Mucosa of rectum (tissue), 2 donors: ENCODE measurements at regions not wholly inside any gene's neighbourhood (a gene's known extent, or its start where the extent isn't known, plus 50 kb on each side); places are given as distances from the start of the nearest gene placed in this dataset.
"Not testable (repeated sequence)": the region's sequence is repeated elsewhere in the genome, so short reads cannot be mapped to it uniquely, and the experiment has no call there.

ENCODE experiments used
- H3K27ac ChIP-seq, 2 donors: one replicate each; pipeline ENCODE4 v1.7.0; 2013; ENCODE audit warnings: inconsistent platforms in 2 of 2, low read depth in 2 of 2, low read length in 2 of 2
- H3K27me3 ChIP-seq, 2 donors: one replicate each; pipeline ENCODE4 v1.7.0; 2013; ENCODE audit warnings: low read length in 2 of 2; ENCODE audit not compliant: control insufficient read depth in 2 of 2, insufficient read depth in 2 of 2
- H3K36me3 ChIP-seq, 2 donors: one replicate each; pipeline ENCODE4 v1.7.0; 2013; ENCODE audit warnings: low read length in 2 of 2; ENCODE audit not compliant: control insufficient read depth in 2 of 2, insufficient read depth in 2 of 2
- H3K4me1 ChIP-seq, 2 donors: one replicate each; pipeline ENCODE4 v1.7.0; 2013; ENCODE audit warnings: low read length in 2 of 2, mild to moderate bottlenecking in 1 of 2; ENCODE audit not compliant: control insufficient read depth in 2 of 2, insufficient read depth in 2 of 2
- H3K4me3 ChIP-seq, 2 donors: one replicate each; pipeline ENCODE4 v1.7.0; 2013; ENCODE audit warnings: low read length in 2 of 2
- H3K9ac ChIP-seq, 2 donors: one replicate each; pipeline ENCODE4 v1.7.0; 2013; ENCODE audit warnings: low read length in 2 of 2, low read depth in 1 of 2, mild to moderate bottlenecking in 1 of 2
- H3K9me3 ChIP-seq, 2 donors: one replicate each; pipeline ENCODE4 v1.7.0; 2013; ENCODE audit warnings: low read length in 2 of 2; ENCODE audit not compliant: control insufficient read depth in 2 of 2
- donor health status: healthy.
- donor health status: Normal muscosa, but diverticular disease.

DNA sequence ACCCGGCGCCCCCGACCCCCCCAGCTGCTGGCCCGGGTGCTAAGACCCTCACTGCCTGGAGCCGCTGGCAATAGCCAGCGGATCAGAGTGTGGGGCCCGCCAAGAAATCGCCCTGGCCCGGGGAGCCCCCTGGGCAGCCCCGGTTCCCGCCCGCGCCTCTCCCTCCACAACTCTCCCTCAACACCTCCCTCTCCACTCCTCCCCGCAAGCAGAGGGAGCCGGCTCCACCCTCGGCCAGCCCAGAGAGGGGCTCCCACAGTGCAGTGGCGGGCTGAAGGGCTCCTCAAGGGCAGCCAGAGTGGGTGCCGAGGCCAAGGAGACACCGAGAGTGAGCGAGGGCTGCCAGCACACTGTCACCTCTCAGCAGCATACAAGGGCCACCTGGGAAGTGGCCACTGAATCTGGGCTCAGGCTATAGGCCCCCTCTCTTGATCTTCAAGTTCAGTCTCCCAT lies 385.5 kb downstream of the SEC14L1 start:
- no peak overlapping the region for H3K9ac ChIP-seq
- H3K4me1 ChIP-seq = no peaks in the 10 kb centered on the region
- no peaks in the 10 kb centered on the region for H3K36me3 ChIP-seq
- no peak overlapping the region for H3K4me3 ChIP-seq
- no peaks in the 10 kb centered on the region for H3K9me3 ChIP-seq
- no peak overlapping the region for H3K27ac ChIP-seq
- H3K27me3 ChIP-seq = peaks cover 9 to 10% of the 10 kb centered on the region in 2 donors

DNA sequence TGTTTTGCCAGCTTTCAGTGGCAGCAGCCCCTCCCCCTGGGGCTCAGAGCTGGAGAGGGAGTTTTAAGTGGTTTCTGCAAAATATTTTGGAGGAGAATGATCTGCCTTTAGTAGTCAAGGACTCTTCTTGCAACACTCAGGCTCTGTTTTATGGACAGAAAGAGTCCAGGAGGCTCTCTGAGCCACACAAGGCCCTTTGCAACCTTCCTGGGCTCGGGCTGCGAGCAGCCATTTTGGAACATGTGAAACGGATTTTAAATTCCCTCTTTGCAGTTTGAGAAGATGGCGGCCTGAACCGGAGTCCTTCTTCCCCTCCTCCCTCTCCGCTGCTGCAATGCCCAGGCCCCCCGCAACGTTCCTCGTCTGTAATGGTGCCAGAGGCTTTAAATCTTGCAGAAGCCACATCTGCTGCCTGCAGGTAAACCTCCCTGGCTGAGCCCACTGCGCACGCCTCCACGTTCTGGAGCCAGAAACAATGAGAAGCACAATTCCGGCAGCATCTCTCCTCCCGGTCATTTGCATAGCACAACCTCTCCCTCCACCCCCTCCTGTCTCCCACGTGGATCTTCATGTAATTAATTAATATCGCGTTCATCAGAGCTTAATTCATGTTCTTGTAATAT lies 386.1 kb downstream of the SEC14L1 start:
- Histone ChIP-seq H3K36me3 (no peaks in the 10 kb centered on the region), H3K4me3 (no peak overlapping the region), H3K27me3 (peaks cover 9 to 10% of the 10 kb centered on the region in 2 donors), H3K9ac (no peak overlapping the region), H3K4me1 (no peaks in the 10 kb centered on the region), H3K27ac (no peak overlapping the region), H3K9me3 (no peaks in the 10 kb centered on the region)

DNA sequence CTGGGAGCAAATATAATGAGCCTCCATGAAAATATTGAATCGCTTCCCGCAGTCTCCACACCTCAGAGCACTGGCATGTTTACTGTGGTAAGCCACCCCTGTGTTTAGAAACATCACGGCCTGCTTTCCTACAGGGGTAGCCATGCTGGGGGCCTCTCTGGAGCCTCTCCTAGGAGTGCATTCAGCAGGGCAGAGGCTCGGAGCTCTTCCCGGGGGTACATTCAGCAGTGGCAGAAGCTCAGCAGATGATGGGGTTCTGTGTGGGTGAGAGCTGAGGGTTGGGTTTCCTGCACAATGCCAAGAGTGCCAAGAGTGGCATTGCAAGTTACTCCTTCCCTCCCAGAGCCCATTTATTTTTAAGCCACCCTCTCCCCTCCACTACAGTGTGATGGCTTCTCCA lies 386.6 kb downstream of the SEC14L1 start:
- no peaks in the 10 kb centered on the region for H3K9me3 ChIP-seq
- no peaks in the 10 kb centered on the region for H3K36me3 ChIP-seq
- no peak overlapping the region for H3K4me3 ChIP-seq
- peaks cover 9 to 10% of the 10 kb centered on the region in 2 donors for H3K27me3 ChIP-seq
- no peaks in the 10 kb centered on the region for H3K4me1 ChIP-seq
- H3K27ac ChIP-seq = no peak overlapping the region
- no peak overlapping the region for H3K9ac ChIP-seq

GRCh38 chr17:77527836-77528505 lies 387.2 kb downstream of the SEC14L1 start:
- H3K9ac ChIP-seq = no peak overlapping the region
- no peak overlapping the region for H3K4me3 ChIP-seq
- H3K4me1 ChIP-seq = no peaks in the 10 kb centered on the region
- no peaks in the 10 kb centered on the region for H3K9me3 ChIP-seq
- peaks cover 9 to 10% of the 10 kb centered on the region in 2 donors for H3K27me3 ChIP-seq
- H3K36me3 ChIP-seq = no peaks in the 10 kb centered on the region
- no peak overlapping the region for H3K27ac ChIP-seq

DNA sequence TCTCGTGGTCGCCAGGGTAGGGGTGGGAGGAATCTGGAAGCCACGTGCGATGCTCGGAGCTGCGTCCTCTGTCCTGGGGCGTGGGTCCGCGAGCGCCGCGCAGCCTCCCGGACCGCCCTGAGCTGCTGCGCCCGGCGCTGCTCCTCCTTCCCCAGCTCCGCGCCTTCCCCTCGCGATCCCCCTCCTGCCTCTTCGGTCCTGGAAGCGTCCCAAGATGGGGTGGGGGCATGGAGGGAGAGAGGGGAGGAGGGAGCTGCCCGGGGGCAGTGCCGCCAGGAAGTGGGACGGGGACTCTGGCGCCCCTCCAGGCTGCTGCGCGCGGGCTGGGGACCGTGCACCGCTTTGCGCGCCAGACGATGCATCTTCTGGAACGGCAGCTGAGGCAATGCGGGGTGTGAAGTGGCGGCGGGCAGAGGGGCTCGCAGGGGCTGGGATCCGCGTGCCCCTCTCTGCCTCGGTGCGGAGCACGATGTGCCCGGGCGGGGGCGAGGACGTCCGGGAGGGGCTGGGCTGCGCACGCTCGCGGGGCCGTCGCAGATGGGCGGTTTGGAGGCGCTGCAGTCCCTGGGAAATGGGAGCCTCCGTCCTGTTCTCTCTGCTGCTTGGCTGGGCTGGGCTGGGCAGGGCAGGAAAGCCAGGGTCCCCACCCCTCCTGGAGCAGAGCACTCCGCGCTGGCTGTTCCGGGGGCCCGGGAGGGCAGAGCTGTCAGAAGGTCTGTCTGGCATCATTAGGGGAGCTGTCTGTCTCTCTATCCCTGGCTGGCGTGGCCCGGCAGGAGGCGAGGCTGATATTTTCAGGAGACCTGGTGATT lies 388.0 kb downstream of the SEC14L1 start:
- Histone ChIP-seq H3K4me1 (no peaks in the 10 kb centered on the region), H3K27ac (no peak overlapping the region), H3K27me3 (peaks cover 9 to 10% of the 10 kb centered on the region in 2 donors), H3K4me3 (no peak overlapping the region), H3K9ac (no peak overlapping the region), H3K9me3 (no peaks in the 10 kb centered on the region), H3K36me3 (no peaks in the 10 kb centered on the region)

GRCh38 chr17:77529328-77529650 lies 388.5 kb downstream of the SEC14L1 start:
- Histone ChIP-seq H3K36me3 (no peaks in the 10 kb centered on the region), H3K9me3 (no peaks in the 10 kb centered on the region), H3K9ac (no peak overlapping the region), H3K4me1 (no peaks in the 10 kb centered on the region), H3K4me3 (no peak overlapping the region), H3K27ac (no peak overlapping the region), H3K27me3 (peaks cover 9 to 10% of the 10 kb centered on the region in 2 donors)

- Histone ChIP-seq H3K27me3 (peaks cover 9 to 10% of the 10 kb centered on the region in 2 donors), H3K9ac (no peak overlapping the region), H3K9me3 (no peaks in the 10 kb centered on the region), H3K36me3 (no peaks in the 10 kb centered on the region), H3K4me1 (no peaks in the 10 kb centered on the region), H3K27ac (no peak overlapping the region), H3K4me3 (no peak overlapping the region)
These were observed 389.8 kb downstream of the SEC14L1 start for GRCh38 chr17:77530591-77530990.

GRCh38 chr17:77531002-77531401 lies 390.2 kb downstream of the SEC14L1 start:
- H3K9ac ChIP-seq = no peak overlapping the region
- H3K4me3 ChIP-seq = no peak overlapping the region
- H3K36me3 ChIP-seq = no peaks in the 10 kb centered on the region
- H3K27ac ChIP-seq = no peak overlapping the region
- peaks cover 9 to 10% of the 10 kb centered on the region in 2 donors for H3K27me3 ChIP-seq
- H3K4me1 ChIP-seq = no peaks in the 10 kb centered on the region
- H3K9me3 ChIP-seq = no peaks in the 10 kb centered on the region

GRCh38 chr17:77531641-77532040 lies 390.9 kb downstream of the SEC14L1 start:
- H3K9ac ChIP-seq = no peak overlapping the region

GRCh38 chr17:77533697-77534096 lies 392.9 kb downstream of the SEC14L1 start:
- peaks cover 7 to 15% of the 10 kb centered on the region in 2 donors for H3K27me3 ChIP-seq
- H3K4me1 ChIP-seq, H3K36me3 ChIP-seq, H3K27ac ChIP-seq, H3K9me3 ChIP-seq, H3K9ac ChIP-seq, H3K4me3 ChIP-seq: not testable (repeated sequence)

More at GRCh38 chr17:77531641-77532040, 390.9 kb downstream of the SEC14L1 start:
- Histone ChIP-seq H3K27ac (no peak overlapping the region), H3K27me3 (peaks cover 9 to 10% of the 10 kb centered on the region in 2 donors), H3K9me3 (no peaks in the 10 kb centered on the region), H3K4me3 (no peak overlapping the region), H3K36me3 (no peaks in the 10 kb centered on the region), H3K4me1 (no peaks in the 10 kb centered on the region)
